Right lobe of liver (tissue), 4 donors: ENCODE measurements at regions not wholly inside any gene's neighbourhood (a gene's known extent, or its start where the extent isn't known, plus 50 kb on each side); places are given as distances from the start of the nearest gene placed in this dataset.

Source experiments
- POLR2A ChIP-seq: fragments of 450-650 bp; IDR thresholded peaks from one replicate; pipeline ENCODE4 v1.6.1; 2017; ENCODE audit warnings: antibody characterized with exemption, mild to moderate bottlenecking
- TF ChIP-seq, protein P1 (sequence below), 4 donors: fragments of 200-600 bp in 3 of 4; fragments of 450-650 bp in 1 of 4; IDR thresholded peaks; one replicate each; pipeline versions ENCODE4 v1.5.1 to v1.8.0; 2016 to 2022; ENCODE audit warnings: antibody characterized with exemption in 4 of 4, mild to moderate bottlenecking in 2 of 4
- donor health status: DM: no; HTN: no; CAD: no.
- donor health status: DM: no; HTN: no; CAD: no.
- donor health status: DM: no; HTN: yes; CAD: no.

- TF ChIP-seq, protein P1, sequence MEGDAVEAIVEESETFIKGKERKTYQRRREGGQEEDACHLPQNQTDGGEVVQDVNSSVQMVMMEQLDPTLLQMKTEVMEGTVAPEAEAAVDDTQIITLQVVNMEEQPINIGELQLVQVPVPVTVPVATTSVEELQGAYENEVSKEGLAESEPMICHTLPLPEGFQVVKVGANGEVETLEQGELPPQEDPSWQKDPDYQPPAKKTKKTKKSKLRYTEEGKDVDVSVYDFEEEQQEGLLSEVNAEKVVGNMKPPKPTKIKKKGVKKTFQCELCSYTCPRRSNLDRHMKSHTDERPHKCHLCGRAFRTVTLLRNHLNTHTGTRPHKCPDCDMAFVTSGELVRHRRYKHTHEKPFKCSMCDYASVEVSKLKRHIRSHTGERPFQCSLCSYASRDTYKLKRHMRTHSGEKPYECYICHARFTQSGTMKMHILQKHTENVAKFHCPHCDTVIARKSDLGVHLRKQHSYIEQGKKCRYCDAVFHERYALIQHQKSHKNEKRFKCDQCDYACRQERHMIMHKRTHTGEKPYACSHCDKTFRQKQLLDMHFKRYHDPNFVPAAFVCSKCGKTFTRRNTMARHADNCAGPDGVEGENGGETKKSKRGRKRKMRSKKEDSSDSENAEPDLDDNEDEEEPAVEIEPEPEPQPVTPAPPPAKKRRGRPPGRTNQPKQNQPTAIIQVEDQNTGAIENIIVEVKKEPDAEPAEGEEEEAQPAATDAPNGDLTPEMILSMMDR (IDR thresholded peaks at IDR 0.05), result no peak
- no peak for TF ChIP-seq POLR2A
Measured at GRCh38 chr20:24190905-24191304, 202.3 kb upstream of the GGTLC1 start.
